ENCODE measurements at regions not wholly inside any gene's neighbourhood (a gene's known extent, or its start where the extent isn't known, plus 50 kb on each side); places are given as distances from the start of the nearest gene placed in this dataset.
"Not testable (repeated sequence)": the region's sequence is repeated elsewhere in the genome, so short reads cannot be mapped to it uniquely, and the experiment has no call there.

GRCh38 chrY:19644889-19645638, 99.5 kb downstream of the KDM5D start:
- DNase-seq: no peak

GRCh38 chrY:19637651-19638347, 106.7 kb downstream of the KDM5D start:
- no peak for DNase-seq

GRCh38 chrY:19628926-19629325, 115.6 kb downstream of the KDM5D start:
- DNase-seq: no peak

GRCh38 chrY:19622392-19622791, 122.1 kb downstream of the KDM5D start:
- no peak for DNase-seq

GRCh38 chrY:19621756-19622155, 122.8 kb downstream of the KDM5D start:
- DNase-seq: no peak

GRCh38 chrY:19601113-19601512, 143.4 kb downstream of the KDM5D start:
- no peak for DNase-seq

- DNase-seq: peak; percentile 2
Observed at GRCh38 chrY:19600711-19601110, 143.8 kb downstream of the KDM5D start.

GRCh38 chrY:19590235-19590634, 154.3 kb downstream of the KDM5D start:
- DNase-seq: no peak

GRCh38 chrY:19589664-19590063, 154.9 kb downstream of the KDM5D start:
- DNase-seq: no peak

- no peak for DNase-seq
Observed at GRCh38 chrY:19587311-19587710, 157.2 kb downstream of the KDM5D start.

GRCh38 chrY:19580990-19581389, 163.5 kb downstream of the KDM5D start:
- DNase-seq: not testable (repeated sequence)

GRCh38 chrY:19578281-19578874, 166.1 kb downstream of the KDM5D start:
- DNase-seq: no peak

GRCh38 chrY:19577250-19577649, 167.3 kb downstream of the KDM5D start:
- DNase-seq: no peak

GRCh38 chrY:19574939-19575338, 169.6 kb downstream of the KDM5D start:
- no peak for DNase-seq

GRCh38 chrY:19573646-19574045, 170.9 kb downstream of the KDM5D start:
- DNase-seq: no peak

- DNase-seq: no peak
Observed at GRCh38 chrY:19570999-19571398, 173.5 kb downstream of the KDM5D start.

- DNase-seq: peak; percentile 4
Observed at GRCh38 chrY:19567943-19568342, 176.6 kb downstream of the KDM5D start.

GRCh38 chrY:19567051-19567921, 177.2 kb downstream of the KDM5D start:
- peak; percentile 96 for DNase-seq

- DNase-seq: peak; percentile 4
Observed at GRCh38 chrY:19559161-19559560, 185.4 kb downstream of the KDM5D start.

- no peak for DNase-seq
Observed at GRCh38 chrY:19549671-19550466, 194.7 kb downstream of the KDM5D start.

- no peak for DNase-seq
Observed at GRCh38 chrY:19541475-19542306, 202.8 kb downstream of the KDM5D start.
